Nephron (organoid): ENCODE measurements at regions not wholly inside any gene's neighbourhood (a gene's known extent, or its start where the extent isn't known, plus 50 kb on each side); places are given as distances from the start of the nearest gene placed in this dataset.

Experiments
- H3K27ac Mint-ChIP-seq, 3 experiments: 2 replicates each; pipeline ENCODE4 v1.8.0; 2020; ENCODE audit warnings: mixed read lengths in 3 of 3, mild to moderate bottlenecking in 2 of 3, moderate library complexity in 1 of 3
- H3K27me3 Mint-ChIP-seq: 2 replicates; pipeline ENCODE4 v1.8.0; 2021; ENCODE audit warnings: low read depth, mild to moderate bottlenecking, moderate library complexity, mixed read lengths
- H3K36me3 Mint-ChIP-seq: 2 replicates; pipeline ENCODE4 v1.8.0; 2020; ENCODE audit warnings: low read depth, mixed read lengths
- H3K4me1 Mint-ChIP-seq: 2 replicates; pipeline ENCODE4 v1.8.0; 2020; ENCODE audit warnings: mixed read lengths
- H3K4me3 Mint-ChIP-seq, 3 experiments: 2 replicates each; pipeline ENCODE4 v1.8.0; 2020; ENCODE audit warnings: mild to moderate bottlenecking in 3 of 3, mixed read lengths in 3 of 3, moderate library complexity in 2 of 3
- H3K9me3 Mint-ChIP-seq: 2 replicates; pipeline ENCODE4 v1.8.0; 2020; ENCODE audit warnings: mixed read lengths
- TF ChIP-seq, protein P1 (sequence below), 3 experiments: fragments of 200-600 bp; sonication (generic); IDR thresholded peaks; one replicate each; pipeline ENCODE4 v1.5.0; 2021; ENCODE audit warnings: antibody characterized with exemption in 3 of 3; ENCODE audit not compliant: unreplicated experiment in 3 of 3

GRCh38 chr13:50158385-50159165 is 143.3 kb downstream of the KCNRG start:
- Mint-ChIP-seq H3K4me3 (no peak overlapping the region), H3K36me3 (no peaks in the 10 kb centered on the region), H3K27me3 (no peaks in the 10 kb centered on the region), H3K27ac (no peak overlapping the region), H3K4me1 (peaks cover 8% of the 10 kb centered on the region), H3K9me3 (no peaks in the 10 kb centered on the region)
- TF ChIP-seq, protein P1, sequence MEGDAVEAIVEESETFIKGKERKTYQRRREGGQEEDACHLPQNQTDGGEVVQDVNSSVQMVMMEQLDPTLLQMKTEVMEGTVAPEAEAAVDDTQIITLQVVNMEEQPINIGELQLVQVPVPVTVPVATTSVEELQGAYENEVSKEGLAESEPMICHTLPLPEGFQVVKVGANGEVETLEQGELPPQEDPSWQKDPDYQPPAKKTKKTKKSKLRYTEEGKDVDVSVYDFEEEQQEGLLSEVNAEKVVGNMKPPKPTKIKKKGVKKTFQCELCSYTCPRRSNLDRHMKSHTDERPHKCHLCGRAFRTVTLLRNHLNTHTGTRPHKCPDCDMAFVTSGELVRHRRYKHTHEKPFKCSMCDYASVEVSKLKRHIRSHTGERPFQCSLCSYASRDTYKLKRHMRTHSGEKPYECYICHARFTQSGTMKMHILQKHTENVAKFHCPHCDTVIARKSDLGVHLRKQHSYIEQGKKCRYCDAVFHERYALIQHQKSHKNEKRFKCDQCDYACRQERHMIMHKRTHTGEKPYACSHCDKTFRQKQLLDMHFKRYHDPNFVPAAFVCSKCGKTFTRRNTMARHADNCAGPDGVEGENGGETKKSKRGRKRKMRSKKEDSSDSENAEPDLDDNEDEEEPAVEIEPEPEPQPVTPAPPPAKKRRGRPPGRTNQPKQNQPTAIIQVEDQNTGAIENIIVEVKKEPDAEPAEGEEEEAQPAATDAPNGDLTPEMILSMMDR (IDR thresholded peaks at IDR 0.05; ENCODE audit: unreplicated experiment in 3 of 3): no peak

- H3K27ac Mint-ChIP-seq: no peak overlapping the region
- peaks cover 8% of the 10 kb centered on the region for H3K4me1 Mint-ChIP-seq
- no peaks in the 10 kb centered on the region for H3K36me3 Mint-ChIP-seq
- H3K9me3 Mint-ChIP-seq: no peaks in the 10 kb centered on the region
- H3K4me3 Mint-ChIP-seq: no peak overlapping the region
- H3K27me3 Mint-ChIP-seq: no peaks in the 10 kb centered on the region
- TF ChIP-seq, protein P1 (IDR thresholded peaks at IDR 0.05; ENCODE audit: unreplicated experiment in 3 of 3): no peak
Measured at GRCh38 chr13:50159607-50160006, 144.4 kb downstream of the KCNRG start.

- H3K27me3 Mint-ChIP-seq: no peaks in the 10 kb centered on the region
- TF ChIP-seq, protein P1 (IDR thresholded peaks at IDR 0.05; ENCODE audit: unreplicated experiment in 3 of 3): no peak
- no peak overlapping the region for H3K4me3 Mint-ChIP-seq
- H3K9me3 Mint-ChIP-seq: no peaks in the 10 kb centered on the region
- no peaks in the 10 kb centered on the region for H3K36me3 Mint-ChIP-seq
- H3K27ac Mint-ChIP-seq: no peak overlapping the region
- peaks cover 8% of the 10 kb centered on the region for H3K4me1 Mint-ChIP-seq
Measured at GRCh38 chr13:50161052-50161451, 145.8 kb downstream of the KCNRG start.

DNA sequence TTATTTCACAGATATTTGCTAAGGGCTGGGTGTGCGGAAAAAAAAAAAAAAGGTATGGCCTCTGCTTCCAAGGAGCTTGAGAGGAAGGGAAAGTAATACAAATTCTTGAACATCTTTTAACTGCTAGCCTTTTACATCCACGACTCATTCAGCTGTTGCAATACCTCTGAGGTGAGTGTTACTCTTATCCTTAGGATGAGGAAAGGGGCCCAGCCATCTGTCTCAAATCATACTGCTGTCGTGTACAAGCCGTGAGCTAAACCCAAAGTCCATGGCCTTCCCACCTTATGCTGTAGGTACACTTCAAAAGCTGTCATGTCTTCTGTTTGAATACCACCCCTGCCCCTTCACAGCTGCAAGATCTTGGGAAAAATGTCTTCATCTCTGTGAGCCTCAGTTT is 146.8 kb downstream of the KCNRG start:
- peaks cover 3% of the 10 kb centered on the region for H3K9me3 Mint-ChIP-seq
- H3K36me3 Mint-ChIP-seq: no peaks in the 10 kb centered on the region
- no peak overlapping the region for H3K4me3 Mint-ChIP-seq
- no peak overlapping the region for H3K27ac Mint-ChIP-seq
- peaks cover 2% of the 10 kb centered on the region for H3K4me1 Mint-ChIP-seq
- H3K27me3 Mint-ChIP-seq: no peaks in the 10 kb centered on the region
- TF ChIP-seq, protein P1 (IDR thresholded peaks at IDR 0.05; ENCODE audit: unreplicated experiment in 3 of 3): no peak

GRCh38 chr13:50162567-50162966 is 147.3 kb downstream of the KCNRG start:
- peaks cover 3% of the 10 kb centered on the region for H3K9me3 Mint-ChIP-seq
- H3K27me3 Mint-ChIP-seq: no peaks in the 10 kb centered on the region
- no peak overlapping the region for H3K4me3 Mint-ChIP-seq
- TF ChIP-seq, protein P1 (IDR thresholded peaks at IDR 0.05; ENCODE audit: unreplicated experiment in 3 of 3): no peak
- H3K4me1 Mint-ChIP-seq: no peaks in the 10 kb centered on the region
- no peaks in the 10 kb centered on the region for H3K36me3 Mint-ChIP-seq
- H3K27ac Mint-ChIP-seq: no peak overlapping the region
